NCI-H2107 treated with DMSO at 0.1 percent for 48 hours (cell line): ENCODE measurements at regions not wholly inside any gene's neighbourhood (a gene's known extent, or its start where the extent isn't known, plus 50 kb on each side); places are given as distances from the start of the nearest gene placed in this dataset.
"Not testable (repeated sequence)": the region's sequence is repeated elsewhere in the genome, so short reads cannot be mapped to it uniquely, and the experiment has no call there.

Source experiments
- DNase-seq: peaks from one replicate; lab custom pipeline; 2025; ENCODE audit not compliant: unreplicated experiment; lab: John Stamatoyannopoulos, UW

GRCh38 chr20:40101560-40101959, 587.5 kb downstream of the MAFB start:
- no peak for DNase-seq

- DNase-seq, result no peak
Observed at GRCh38 chr20:40100261-40100660, 588.8 kb downstream of the MAFB start.

GRCh38 chr20:40090236-40090635, 598.8 kb downstream of the MAFB start:
- no peak for DNase-seq

- DNase-seq, result no peak
Observed at GRCh38 chr20:40087496-40087895, 601.5 kb downstream of the MAFB start.

DNA sequence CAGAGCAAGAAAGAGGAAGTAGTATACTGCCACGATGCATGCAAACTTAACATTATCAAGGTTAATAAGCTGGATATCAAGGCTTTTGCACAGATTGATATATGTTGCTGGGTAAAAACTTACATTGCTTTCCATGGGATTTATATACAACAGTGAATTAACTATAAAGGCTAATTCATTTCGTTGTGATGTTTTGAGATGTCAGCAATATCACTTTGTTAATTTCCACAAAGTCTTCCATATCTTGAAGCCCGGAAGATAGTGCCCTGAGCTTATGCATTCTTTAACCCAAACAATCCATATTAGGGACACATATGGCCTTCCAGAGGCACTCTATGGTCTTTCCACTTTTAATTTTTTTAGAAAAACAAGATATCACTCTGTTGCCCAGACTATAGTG, 603.5 kb downstream of the MAFB start:
- DNase-seq, result no peak

- DNase-seq, result no peak
Observed at GRCh38 chr20:40082436-40082835, 606.6 kb downstream of the MAFB start.

DNA sequence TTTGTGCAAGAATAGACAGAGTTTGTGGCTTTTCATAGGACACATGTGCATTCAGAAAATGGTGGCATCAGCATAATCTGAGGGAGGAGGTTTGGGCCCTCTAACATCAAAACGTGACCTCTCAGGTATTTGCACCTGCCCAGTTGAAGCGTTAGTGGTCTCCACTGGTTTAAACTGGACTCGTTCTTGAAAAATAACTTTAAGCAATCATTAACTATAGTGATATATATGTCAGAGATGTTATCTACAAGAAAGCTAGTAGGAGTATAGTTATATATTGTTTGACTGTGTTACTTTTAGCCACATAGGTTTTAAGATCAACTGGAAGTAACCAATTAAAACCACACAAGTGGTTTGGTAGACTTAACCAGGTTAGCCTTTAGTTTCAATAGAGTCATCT, 607.4 kb downstream of the MAFB start:
- no peak for DNase-seq

DNA sequence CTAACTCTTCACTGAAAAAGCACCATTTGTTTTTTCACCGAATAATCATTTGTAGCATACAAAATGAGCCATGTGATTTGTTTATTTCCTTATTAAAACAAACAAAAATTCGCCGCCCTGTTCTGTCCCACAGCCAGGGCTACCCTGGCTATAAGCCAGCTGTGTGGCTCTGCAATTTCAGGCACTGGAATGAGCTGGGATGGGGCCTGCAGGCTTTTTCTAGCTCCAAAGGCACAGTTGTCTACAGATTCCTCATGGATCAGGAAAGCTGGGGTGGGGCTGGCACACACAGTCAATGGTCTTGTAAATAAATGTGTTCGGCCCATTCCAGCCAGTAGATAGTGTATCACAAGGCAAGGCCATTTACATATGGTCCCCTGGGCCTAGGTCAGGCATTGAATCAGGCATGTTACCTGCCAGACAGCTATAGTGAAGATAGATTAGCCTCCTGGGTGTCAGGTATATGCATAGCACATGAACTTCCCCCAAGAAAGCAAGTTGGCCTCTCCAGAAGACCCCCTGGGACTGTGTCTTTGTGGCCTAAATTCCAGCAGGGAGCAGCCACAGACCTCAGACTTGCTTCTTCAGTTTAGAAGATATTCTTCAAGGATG, 608.9 kb downstream of the MAFB start:
- no peak for DNase-seq

GRCh38 chr20:40073535-40074111, 615.4 kb downstream of the MAFB start:
- DNase-seq, result no peak

DNA sequence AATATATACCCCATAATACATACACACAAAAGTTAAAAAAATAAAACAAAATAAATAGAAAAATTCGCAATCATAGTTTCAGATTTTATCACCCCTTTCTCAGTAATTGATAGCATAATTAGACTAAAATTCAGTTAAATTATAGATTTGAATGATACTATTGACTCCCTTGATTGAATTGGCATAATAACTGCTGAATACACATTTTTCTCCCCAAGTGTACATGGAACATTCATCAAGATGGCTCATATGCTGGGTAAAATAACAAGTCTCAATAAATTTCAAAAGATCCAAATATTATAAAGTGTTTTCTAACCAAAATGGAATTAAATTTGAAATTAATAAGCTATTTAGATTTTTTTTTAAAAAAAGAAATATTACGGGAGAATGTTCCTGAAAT, 616.1 kb downstream of the MAFB start:
- no peak for DNase-seq

GRCh38 chr20:40056171-40056570, 632.9 kb downstream of the MAFB start:
- no peak for DNase-seq

DNA sequence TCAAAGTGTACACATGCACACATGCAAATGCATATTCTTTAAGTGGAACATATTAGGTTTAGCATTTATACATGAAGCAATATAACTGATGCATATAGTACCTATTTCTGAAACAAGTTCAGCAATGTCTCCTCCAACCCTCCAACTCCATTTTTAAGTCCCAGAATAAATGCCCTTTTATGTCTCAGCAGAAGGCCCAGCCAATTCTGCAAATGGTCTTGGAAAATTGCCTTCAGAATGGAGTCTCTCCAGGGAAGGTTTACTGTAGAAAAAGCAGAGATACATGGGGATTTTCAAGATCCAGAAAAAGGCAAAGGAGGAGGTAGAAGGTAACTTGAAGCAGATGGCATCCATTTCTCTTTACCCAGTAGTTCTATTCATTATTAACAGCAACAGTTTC, 633.3 kb downstream of the MAFB start:
- no peak for DNase-seq

- DNase-seq, result no peak
Observed at GRCh38 chr20:40054311-40054710, 634.7 kb downstream of the MAFB start.

DNA sequence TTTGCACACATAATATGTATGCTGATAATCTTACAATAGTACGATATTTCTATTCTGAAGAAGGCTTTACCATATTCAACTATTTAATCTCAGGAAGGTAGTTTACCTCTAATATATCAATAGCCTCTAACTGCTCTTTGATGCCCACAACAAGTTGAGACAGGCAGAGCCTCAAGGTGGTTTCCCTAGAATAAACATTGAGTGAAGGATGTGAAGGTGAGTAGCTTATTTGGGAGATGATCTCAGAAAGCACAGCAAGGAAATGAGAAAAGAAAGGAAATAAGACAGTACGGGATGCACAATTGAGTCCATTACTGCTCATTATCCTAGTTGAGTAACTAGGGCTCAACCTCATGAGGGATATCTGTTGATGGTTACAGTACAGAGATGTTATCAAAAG, 638.4 kb downstream of the MAFB start:
- DNase-seq, result no peak

GRCh38 chr20:40049854-40050253, 639.2 kb downstream of the MAFB start:
- DNase-seq, result no peak

- no peak for DNase-seq
Observed at GRCh38 chr20:40046703-40047102, 642.3 kb downstream of the MAFB start.

- no peak for DNase-seq
Observed at GRCh38 chr20:40037511-40037910, 651.5 kb downstream of the MAFB start.

DNA sequence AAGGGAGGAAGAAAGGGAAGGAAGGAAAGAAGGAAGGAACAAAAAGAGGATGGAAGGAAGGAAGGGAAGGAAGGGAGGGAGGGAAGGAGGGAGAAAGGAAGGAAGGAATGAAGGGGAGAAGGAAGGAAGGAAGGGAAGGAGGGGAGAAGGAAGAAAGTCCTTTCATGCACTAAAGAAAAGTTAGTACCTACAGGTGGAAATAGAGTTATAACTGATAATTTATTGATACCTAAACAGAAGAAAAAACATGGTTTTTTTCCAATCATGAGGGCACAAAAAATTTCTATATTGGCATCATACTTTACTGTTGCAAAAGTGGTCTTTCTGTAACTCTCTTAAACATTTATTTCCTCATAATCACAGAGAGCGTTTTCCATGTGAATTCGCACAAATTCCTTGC, 659.4 kb downstream of the MAFB start:
- no peak for DNase-seq

DNA sequence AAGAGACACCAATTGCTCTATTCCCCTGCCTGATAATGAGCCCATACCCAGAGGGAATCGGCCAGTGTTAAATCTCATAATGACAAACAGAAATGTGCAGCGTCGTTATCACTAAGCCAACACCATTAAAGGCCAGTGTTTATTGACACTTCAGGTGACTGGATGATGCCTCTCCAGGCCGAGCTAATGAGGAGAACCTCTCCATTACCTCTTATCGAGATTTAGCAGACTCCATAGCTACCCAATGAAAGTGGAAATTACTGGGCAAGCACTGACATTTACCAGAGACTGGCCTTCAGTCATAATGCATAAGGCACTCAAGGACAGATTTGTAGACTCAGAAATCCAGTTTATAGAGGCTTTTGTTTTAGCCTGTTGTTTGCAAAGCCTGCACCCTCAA, 669.5 kb downstream of the MAFB start:
- DNase-seq, result no peak

DNA sequence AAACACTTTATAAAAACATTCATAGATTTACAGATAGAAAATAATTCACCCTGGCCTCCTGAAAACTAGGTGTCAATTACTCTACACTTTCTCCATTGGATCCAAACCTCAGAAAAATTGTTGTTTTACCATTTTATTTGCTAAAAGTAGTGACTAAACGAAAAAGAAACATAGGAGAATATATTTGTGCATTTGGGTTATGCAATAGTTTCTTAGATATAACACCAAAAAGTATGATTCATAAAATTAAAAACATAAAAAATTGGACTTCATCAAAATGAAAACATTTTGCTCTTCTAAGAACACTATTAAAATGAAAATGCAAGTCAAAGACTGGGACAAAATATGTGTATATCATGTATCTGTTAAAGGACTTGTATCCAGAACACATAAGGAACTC, 671.3 kb downstream of the MAFB start:
- no peak for DNase-seq

GRCh38 chr20:40016890-40017289, 672.1 kb downstream of the MAFB start:
- no peak for DNase-seq

GRCh38 chr20:40016392-40016791, 672.6 kb downstream of the MAFB start:
- DNase-seq, result no peak

- not testable (repeated sequence) for DNase-seq
Observed at GRCh38 chr20:40012026-40012425, 677.0 kb downstream of the MAFB start.
